ENCODE measurements at regions not wholly inside any gene's neighbourhood (a gene's known extent, or its start where the extent isn't known, plus 50 kb on each side); places are given as distances from the start of the nearest gene placed in this dataset.

- H3K4me2 ChIP-seq (ENCODE audit: insufficient read depth, low read length) = no peak overlapping the region
- no peaks in the 10 kb centered on the region for H4K20me1 ChIP-seq (replicated peaks; ENCODE audit: control insufficient read depth, extremely low read depth, insufficient read depth, low read length)
- no peak overlapping the region for H3K27ac ChIP-seq (ENCODE audit: insufficient read depth, low read depth, low read length)
- dilution Hi-C loops (cut with MboI; ENCODE audit: extremely low pct_ligation_motif_present, low sequenced_read_pairs) = no loop called here
- ChIA-PET POLR2A (no interaction called here), CTCF (interaction anchor here (0.9 to 2.8 kb wide), 12 partner anchors 30 to 1109 kb away, joined by 3 to 15 read pairs (median 6); no protein-coding TSS in a partner anchor)
- no peak overlapping the region for H3K4me3 ChIP-seq (replicated peaks in 1 of 3; ENCODE audit: insufficient read depth in 1 of 3, low read depth in 1 of 3, low read length in 3 of 3)
- H3K79me2 ChIP-seq (ENCODE audit: control insufficient read depth, insufficient read depth, low read length) = no peaks in the 10 kb centered on the region
- no peaks in the 10 kb centered on the region for H3K9me1 ChIP-seq (replicated peaks; ENCODE audit: control insufficient read depth, extremely low read depth, insufficient read depth, low read length)
- no peak for FAIRE-seq
- H3K9ac ChIP-seq (replicated peaks; ENCODE audit: extremely low read depth, insufficient read depth, low read length) = no peak overlapping the region
- no peaks in the 10 kb centered on the region for H3K4me1 ChIP-seq (ENCODE audit: control insufficient read depth, extremely low read depth, insufficient read depth, low read length)
- no peaks in the 10 kb centered on the region for H3K36me3 ChIP-seq (ENCODE audit: control insufficient read depth in 2 of 2, extremely low read depth in 1 of 2, insufficient read depth in 2 of 2, low read length in 2 of 2)
- no peaks in the 10 kb centered on the region for H3K9me3 ChIP-seq (replicated peaks; ENCODE audit: control insufficient read depth, insufficient read depth, low read length)
- H2AFZ ChIP-seq (ENCODE audit: low read depth, low read length) = no peak overlapping the region
- no TSS peak for BruUV-seq (replicated peaks)
- peaks cover 0 to 2% of the 10 kb centered on the region in 2 experiments for H3K27me3 ChIP-seq (ENCODE audit: control insufficient read depth in 2 of 2, insufficient read depth in 2 of 2, low read length in 2 of 2)
- no peak for DNase-seq (ENCODE audit: low read depth, low spot score)
- TF ChIP-seq POLR2AphosphoS5 (IDR thresholded peaks at IDR 0.05; ENCODE audit: insufficient read depth, low read depth, low read length) = no peak
- peak; percentile 47 for TF ChIP-seq FOS (IDR thresholded peaks at IDR 0.05; ENCODE audit: borderline replicate concordance, insufficient read depth, low read length)
- TF ChIP-seq JUN (IDR thresholded peaks at IDR 0.05; ENCODE audit: borderline replicate concordance, insufficient read depth, insufficient read length, low read depth) = no peak
- no peak for TF ChIP-seq EZH2 (IDR thresholded peaks at IDR 0.05; ENCODE audit: borderline replicate concordance, low read depth, low read length, severe bottlenecking)
- TF ChIP-seq, protein P1, sequence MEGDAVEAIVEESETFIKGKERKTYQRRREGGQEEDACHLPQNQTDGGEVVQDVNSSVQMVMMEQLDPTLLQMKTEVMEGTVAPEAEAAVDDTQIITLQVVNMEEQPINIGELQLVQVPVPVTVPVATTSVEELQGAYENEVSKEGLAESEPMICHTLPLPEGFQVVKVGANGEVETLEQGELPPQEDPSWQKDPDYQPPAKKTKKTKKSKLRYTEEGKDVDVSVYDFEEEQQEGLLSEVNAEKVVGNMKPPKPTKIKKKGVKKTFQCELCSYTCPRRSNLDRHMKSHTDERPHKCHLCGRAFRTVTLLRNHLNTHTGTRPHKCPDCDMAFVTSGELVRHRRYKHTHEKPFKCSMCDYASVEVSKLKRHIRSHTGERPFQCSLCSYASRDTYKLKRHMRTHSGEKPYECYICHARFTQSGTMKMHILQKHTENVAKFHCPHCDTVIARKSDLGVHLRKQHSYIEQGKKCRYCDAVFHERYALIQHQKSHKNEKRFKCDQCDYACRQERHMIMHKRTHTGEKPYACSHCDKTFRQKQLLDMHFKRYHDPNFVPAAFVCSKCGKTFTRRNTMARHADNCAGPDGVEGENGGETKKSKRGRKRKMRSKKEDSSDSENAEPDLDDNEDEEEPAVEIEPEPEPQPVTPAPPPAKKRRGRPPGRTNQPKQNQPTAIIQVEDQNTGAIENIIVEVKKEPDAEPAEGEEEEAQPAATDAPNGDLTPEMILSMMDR (IDR thresholded peaks at IDR 0.05; ENCODE audit: extremely low read depth in 1 of 2, insufficient read depth in 1 of 2, low read depth in 1 of 2, low read length in 2 of 2) = no peak
- intact Hi-C loops (cut with micrococcal nuclease) = loop anchor here (1.0 kb wide), 3 partner anchors 66 to 1069 kb away; no protein-coding TSS in a partner anchor
Measured at GRCh38 chr9:108534741-108535140, 321.0 kb downstream of the ACTL7B start.

DNA sequence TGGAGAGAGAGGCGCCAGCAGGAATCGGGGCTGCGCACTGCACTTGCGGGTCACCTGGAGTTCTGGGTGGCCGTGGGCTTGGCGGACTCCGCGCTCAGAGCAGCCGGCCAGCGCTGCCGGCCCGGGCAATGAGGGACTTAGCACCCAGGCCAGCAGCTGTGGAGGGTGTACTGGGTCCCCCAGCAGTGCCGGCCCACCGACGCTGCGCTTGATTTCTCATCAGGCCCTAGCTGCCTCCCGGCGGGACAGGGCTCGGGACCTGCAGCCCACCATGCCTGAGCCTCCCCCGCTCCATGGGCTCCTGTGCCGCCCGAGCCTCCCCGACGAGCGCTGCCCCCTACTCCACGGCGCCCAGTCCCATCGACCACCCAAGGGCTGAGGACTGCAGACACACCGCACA lies 325.6 kb downstream of the ACTL7B start:
- DNase-seq (ENCODE audit: low read depth, low spot score) (no peak), FAIRE-seq (no peak)
- Histone ChIP-seq H3K9me3 (replicated peaks; ENCODE audit: control insufficient read depth, insufficient read depth, low read length) (no peaks in the 10 kb centered on the region), H3K27me3 (ENCODE audit: control insufficient read depth in 2 of 2, insufficient read depth in 2 of 2, low read length in 2 of 2) (no peaks in the 10 kb centered on the region), H3K9ac (replicated peaks; ENCODE audit: extremely low read depth, insufficient read depth, low read length) (no peak overlapping the region), H3K79me2 (ENCODE audit: control insufficient read depth, insufficient read depth, low read length) (no peaks in the 10 kb centered on the region), H3K27ac (ENCODE audit: insufficient read depth, low read depth, low read length) (no peak overlapping the region), H3K4me2 (ENCODE audit: insufficient read depth, low read length) (no peak overlapping the region), H3K36me3 (ENCODE audit: control insufficient read depth in 2 of 2, extremely low read depth in 1 of 2, insufficient read depth in 2 of 2, low read length in 2 of 2) (no peaks in the 10 kb centered on the region), H3K4me1 (ENCODE audit: control insufficient read depth, extremely low read depth, insufficient read depth, low read length) (no peaks in the 10 kb centered on the region), H4K20me1 (replicated peaks; ENCODE audit: control insufficient read depth, extremely low read depth, insufficient read depth, low read length) (no peaks in the 10 kb centered on the region), H3K9me1 (replicated peaks; ENCODE audit: control insufficient read depth, extremely low read depth, insufficient read depth, low read length) (no peaks in the 10 kb centered on the region), H2AFZ (ENCODE audit: low read depth, low read length) (no peak overlapping the region), H3K4me3 (replicated peaks in 1 of 3; ENCODE audit: insufficient read depth in 1 of 3, low read depth in 1 of 3, low read length in 3 of 3) (no peak overlapping the region)
- intact Hi-C loops (cut with micrococcal nuclease) = no loop called here
- POLR2A ChIA-PET = no interaction called here
- no TSS peak for BruUV-seq (replicated peaks)
- no peak for TF ChIP-seq FOS (IDR thresholded peaks at IDR 0.05; ENCODE audit: borderline replicate concordance, insufficient read depth, low read length)
- no peak for TF ChIP-seq POLR2A (IDR thresholded peaks at IDR 0.05; ENCODE audit: low read depth, low read length)
- no peak for TF ChIP-seq JUN (IDR thresholded peaks at IDR 0.05; ENCODE audit: borderline replicate concordance, insufficient read depth, insufficient read length, low read depth)
- TF ChIP-seq, protein P1 (IDR thresholded peaks at IDR 0.05; ENCODE audit: extremely low read depth in 1 of 2, insufficient read depth in 1 of 2, low read depth in 1 of 2, low read length in 2 of 2) = no peak
- TF ChIP-seq GATA2 (IDR thresholded peaks at IDR 0.05; ENCODE audit: insufficient read depth, insufficient read length, low read depth, low read length) = no peak
- TF ChIP-seq MYC (IDR thresholded peaks at IDR 0.05; ENCODE audit: low read depth, low read length) = no peak
- TF ChIP-seq, protein P2, sequence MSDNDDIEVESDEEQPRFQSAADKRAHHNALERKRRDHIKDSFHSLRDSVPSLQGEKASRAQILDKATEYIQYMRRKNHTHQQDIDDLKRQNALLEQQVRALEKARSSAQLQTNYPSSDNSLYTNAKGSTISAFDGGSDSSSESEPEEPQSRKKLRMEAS (IDR thresholded peaks at IDR 0.05; ENCODE audit: insufficient read depth, insufficient read length) = no peak
- no peak for TF ChIP-seq EZH2 (IDR thresholded peaks at IDR 0.05; ENCODE audit: borderline replicate concordance, low read depth, low read length, severe bottlenecking)
- no peak for TF ChIP-seq POLR2AphosphoS5 (IDR thresholded peaks at IDR 0.05; ENCODE audit: insufficient read depth, low read depth, low read length)
- CTCF ChIA-PET = no interaction called here
- dilution Hi-C loops (cut with MboI; ENCODE audit: extremely low pct_ligation_motif_present, low sequenced_read_pairs) = no loop called here

Data from endothelial cell of umbilical vein (primary cell).